BLaER1 treated with 17β-estradiol and CSF1 and Interleukin-3, amounts not matched to agents 10 nM and 100 nM (cell line): ENCODE measurements at regions not wholly inside any gene's neighbourhood (a gene's known extent, or its start where the extent isn't known, plus 50 kb on each side); places are given as distances from the start of the nearest gene placed in this dataset.

ENCODE experiments used
- H3K27ac ChIP-seq, 11 experiments: shearing (Covaris generic); formaldehyde crosslinking; 2 replicates each; pipeline ENCODE4 v1.8.1; 2022
- H3K27me3 ChIP-seq, 11 experiments: shearing (Covaris generic); formaldehyde crosslinking; 2 replicates each; pipeline ENCODE4 v1.8.1; 2022
- H3K36me3 ChIP-seq, 11 experiments: shearing (Covaris generic); formaldehyde crosslinking; 2 replicates each; pipeline ENCODE4 v1.8.1; 2022
- H3K4me1 ChIP-seq, 10 experiments: shearing (Covaris generic); formaldehyde crosslinking; 2 replicates each; pipeline ENCODE4 v1.8.1; 2022
- H3K4me2 ChIP-seq, 11 experiments: shearing (Covaris generic); formaldehyde crosslinking; 2 replicates each; pipeline ENCODE4 v1.8.1; 2022
- H3K4me3 ChIP-seq, 10 experiments: shearing (Covaris generic); formaldehyde crosslinking; 2 replicates each; pipeline ENCODE4 v1.8.1; 2022
- H3K9ac ChIP-seq, 11 experiments: shearing (Covaris generic); formaldehyde crosslinking; 2 replicates each; pipeline ENCODE4 v1.8.1; 2022
- H3K9me3 ChIP-seq, 11 experiments: shearing (Covaris generic); formaldehyde crosslinking; replicated peaks in 1 of 11; 2 replicates each; pipeline ENCODE4 v1.8.1; 2022
- H4K20me1 ChIP-seq, 11 experiments: shearing (Covaris generic); formaldehyde crosslinking; 2 replicates each; pipeline ENCODE4 v1.8.1; 2022
- Cebpa-rat ChIP-seq, 11 experiments: shearing (Covaris generic); IDR thresholded peaks; 2 replicates each; pipeline ENCODE4 v1.8.1; 2022

- Histone ChIP-seq H3K4me2 (no peak overlapping the region), H3K4me1 (no peaks in the 10 kb centered on the region), H3K27ac (no peak overlapping the region), H3K36me3 (no peaks in the 10 kb centered on the region), H3K9me3 (no peaks in the 10 kb centered on the region), H3K4me3 (no peak overlapping the region), H3K9ac (no peak overlapping the region), H3K27me3 (no peaks in the 10 kb centered on the region), H4K20me1 (no peaks in the 10 kb centered on the region)
- TF ChIP-seq Cebpa-rat (IDR thresholded peaks at IDR 0.05) = no peak
These were observed 375.9 kb downstream of the NXPH1 start for GRCh38 chr7:8809320-8809719.

GRCh38 chr7:8817448-8818036, 384.1 kb downstream of the NXPH1 start:
- no peaks in the 10 kb centered on the region for H3K9me3 ChIP-seq
- no peaks in the 10 kb centered on the region for H3K4me1 ChIP-seq
- TF ChIP-seq Cebpa-rat (IDR thresholded peaks at IDR 0.05) = no peak
- no peak overlapping the region for H3K4me2 ChIP-seq
- no peak overlapping the region for H3K4me3 ChIP-seq
- H4K20me1 ChIP-seq = no peaks in the 10 kb centered on the region
- H3K9ac ChIP-seq = no peak overlapping the region
- H3K27ac ChIP-seq = no peak overlapping the region
- no peaks in the 10 kb centered on the region for H3K27me3 ChIP-seq
- H3K36me3 ChIP-seq = no peaks in the 10 kb centered on the region

DNA sequence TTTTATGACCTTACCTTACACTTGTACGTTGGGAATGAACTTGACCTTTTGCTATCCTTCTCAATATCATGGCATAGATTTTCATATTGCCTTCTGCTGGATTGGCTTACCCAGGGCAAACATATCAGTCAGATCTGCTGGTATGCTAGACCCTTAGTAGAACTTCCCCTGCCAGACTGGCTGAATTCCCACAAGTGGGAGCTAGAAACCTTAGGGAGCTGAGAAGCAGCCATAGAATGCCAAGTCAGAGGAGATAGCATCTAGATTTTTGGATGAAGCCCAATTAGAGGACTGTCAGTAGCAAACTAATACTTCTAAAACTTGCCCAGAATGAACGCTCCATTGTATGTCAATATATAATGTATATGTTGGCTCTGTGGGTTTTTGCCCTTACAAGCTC, 385.0 kb downstream of the NXPH1 start:
- no peak for TF ChIP-seq Cebpa-rat (IDR thresholded peaks at IDR 0.05)
- Histone ChIP-seq H3K4me2 (no peak overlapping the region), H3K4me3 (no peak overlapping the region), H3K9me3 (no peaks in the 10 kb centered on the region), H3K36me3 (no peaks in the 10 kb centered on the region), H3K4me1 (no peaks in the 10 kb centered on the region), H3K27ac (no peak overlapping the region), H4K20me1 (no peaks in the 10 kb centered on the region), H3K9ac (no peak overlapping the region), H3K27me3 (no peaks in the 10 kb centered on the region)

- H3K4me3 ChIP-seq = no peak overlapping the region
- H3K27ac ChIP-seq = no peak overlapping the region
- H3K27me3 ChIP-seq = no peaks in the 10 kb centered on the region
- no peaks in the 10 kb centered on the region for H3K9me3 ChIP-seq
- H3K4me1 ChIP-seq = no peaks in the 10 kb centered on the region
- H3K36me3 ChIP-seq = no peaks in the 10 kb centered on the region
- no peaks in the 10 kb centered on the region for H4K20me1 ChIP-seq
- no peak overlapping the region for H3K4me2 ChIP-seq
- H3K9ac ChIP-seq = no peak overlapping the region
- TF ChIP-seq Cebpa-rat (IDR thresholded peaks at IDR 0.05) = no peak
These were observed 389.2 kb downstream of the NXPH1 start for GRCh38 chr7:8822595-8822994.

DNA sequence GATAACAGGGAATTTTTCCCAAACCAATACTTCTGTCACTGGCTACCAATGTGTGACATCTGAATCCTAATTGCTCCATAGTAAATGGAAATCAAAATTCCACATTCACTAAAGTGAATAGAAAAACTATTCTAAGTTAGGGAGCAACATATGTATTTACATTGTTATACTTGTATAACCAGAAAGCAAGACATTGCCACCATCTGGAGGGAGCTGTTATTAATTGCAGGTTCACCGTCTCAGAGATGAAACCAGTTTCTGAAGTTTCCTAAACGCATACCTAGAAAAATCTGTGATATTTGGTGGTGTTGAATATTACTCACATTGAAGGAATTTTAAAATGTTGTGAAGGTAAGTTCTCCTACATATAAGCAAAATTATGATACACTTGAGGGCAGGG, 390.1 kb downstream of the NXPH1 start:
- Histone ChIP-seq H3K4me3 (no peak overlapping the region), H3K4me2 (no peak overlapping the region), H3K9ac (no peak overlapping the region), H4K20me1 (no peaks in the 10 kb centered on the region), H3K4me1 (no peaks in the 10 kb centered on the region), H3K27me3 (no peaks in the 10 kb centered on the region), H3K9me3 (no peaks in the 10 kb centered on the region), H3K36me3 (no peaks in the 10 kb centered on the region), H3K27ac (no peak overlapping the region)
- no peak for TF ChIP-seq Cebpa-rat (IDR thresholded peaks at IDR 0.05)

DNA sequence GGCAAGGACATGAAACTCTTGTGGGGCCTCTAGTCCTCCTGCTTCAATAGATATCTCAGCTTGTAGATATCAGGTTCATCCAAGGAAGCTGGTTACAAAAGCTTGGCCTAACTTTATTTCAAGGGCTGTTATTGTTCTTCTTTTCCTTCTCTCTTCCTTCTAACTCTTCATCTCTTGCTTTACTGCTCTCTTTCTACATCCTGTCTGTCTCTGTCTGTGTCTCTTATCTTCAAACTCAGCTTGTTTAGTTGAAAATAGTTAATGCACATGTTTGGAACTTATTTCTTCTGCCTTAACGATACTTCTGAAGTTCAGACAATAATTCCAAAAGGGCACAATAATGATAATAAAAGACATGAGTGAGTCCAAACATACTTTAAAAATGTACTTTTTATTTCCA, 393.9 kb downstream of the NXPH1 start:
- Histone ChIP-seq H3K9ac (no peak overlapping the region), H3K36me3 (no peaks in the 10 kb centered on the region), H3K27ac (no peak overlapping the region), H4K20me1 (no peaks in the 10 kb centered on the region), H3K4me2 (no peak overlapping the region), H3K4me3 (no peak overlapping the region), H3K4me1 (no peaks in the 10 kb centered on the region), H3K27me3 (no peaks in the 10 kb centered on the region), H3K9me3 (no peaks in the 10 kb centered on the region)
- no peak for TF ChIP-seq Cebpa-rat (IDR thresholded peaks at IDR 0.05)

GRCh38 chr7:8829100-8829499, 395.7 kb downstream of the NXPH1 start:
- H3K36me3 ChIP-seq = no peaks in the 10 kb centered on the region
- H3K4me2 ChIP-seq = no peak overlapping the region
- H3K4me1 ChIP-seq = no peaks in the 10 kb centered on the region
- H3K9ac ChIP-seq = no peak overlapping the region
- no peaks in the 10 kb centered on the region for H4K20me1 ChIP-seq
- H3K27ac ChIP-seq = no peak overlapping the region
- H3K9me3 ChIP-seq = no peaks in the 10 kb centered on the region
- H3K4me3 ChIP-seq = no peak overlapping the region
- H3K27me3 ChIP-seq = no peaks in the 10 kb centered on the region
- no peak for TF ChIP-seq Cebpa-rat (IDR thresholded peaks at IDR 0.05)

DNA sequence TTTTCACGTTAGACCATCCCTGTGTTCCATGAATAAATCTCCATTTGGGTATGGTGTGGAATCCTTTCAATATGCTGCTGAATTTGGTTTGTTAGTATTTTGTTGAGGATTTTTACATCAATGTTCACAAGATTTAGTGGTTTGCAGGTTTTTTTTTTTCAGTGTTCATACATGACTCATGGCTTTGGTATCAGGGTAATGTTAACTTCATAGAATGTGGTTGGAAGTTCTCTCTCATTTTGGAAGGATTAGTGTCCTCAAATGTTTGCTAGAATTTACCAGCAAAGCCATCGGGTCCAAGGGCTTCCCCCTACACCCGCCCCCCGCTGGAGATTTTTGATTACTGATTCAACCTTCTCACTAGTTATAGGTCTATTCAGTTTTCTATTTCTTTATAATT, 398.0 kb downstream of the NXPH1 start:
- Histone ChIP-seq H3K4me1 (no peaks in the 10 kb centered on the region), H3K9me3 (no peaks in the 10 kb centered on the region), H3K4me3 (no peak overlapping the region), H3K9ac (no peak overlapping the region), H4K20me1 (no peaks in the 10 kb centered on the region), H3K27me3 (no peaks in the 10 kb centered on the region), H3K36me3 (no peaks in the 10 kb centered on the region), H3K27ac (no peak overlapping the region), H3K4me2 (no peak overlapping the region)
- TF ChIP-seq Cebpa-rat (IDR thresholded peaks at IDR 0.05) = no peak

DNA sequence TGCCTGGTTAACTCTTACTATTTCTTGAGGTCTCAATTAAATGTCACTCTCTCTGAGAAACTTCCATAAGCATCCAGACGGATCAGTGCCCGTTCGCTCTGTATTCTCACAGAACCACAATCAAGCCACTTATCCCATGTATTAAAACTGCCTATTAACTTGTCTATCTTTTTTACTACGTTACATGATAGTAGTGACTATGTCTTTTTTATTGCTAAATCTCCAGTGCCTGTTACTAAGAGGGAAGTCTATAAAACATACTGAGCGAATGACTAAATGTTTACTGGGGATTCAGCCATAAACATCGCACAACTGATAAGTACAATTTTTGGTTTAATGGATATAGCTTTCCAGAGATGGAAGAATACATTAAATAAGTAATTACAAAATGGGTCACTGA, 399.9 kb downstream of the NXPH1 start:
- no peak overlapping the region for H3K27ac ChIP-seq
- no peaks in the 10 kb centered on the region for H4K20me1 ChIP-seq
- H3K4me2 ChIP-seq = no peak overlapping the region
- no peaks in the 10 kb centered on the region for H3K36me3 ChIP-seq
- H3K9me3 ChIP-seq = no peaks in the 10 kb centered on the region
- TF ChIP-seq Cebpa-rat (IDR thresholded peaks at IDR 0.05) = no peak
- H3K9ac ChIP-seq = no peak overlapping the region
- H3K27me3 ChIP-seq = no peaks in the 10 kb centered on the region
- no peaks in the 10 kb centered on the region for H3K4me1 ChIP-seq
- H3K4me3 ChIP-seq = no peak overlapping the region

DNA sequence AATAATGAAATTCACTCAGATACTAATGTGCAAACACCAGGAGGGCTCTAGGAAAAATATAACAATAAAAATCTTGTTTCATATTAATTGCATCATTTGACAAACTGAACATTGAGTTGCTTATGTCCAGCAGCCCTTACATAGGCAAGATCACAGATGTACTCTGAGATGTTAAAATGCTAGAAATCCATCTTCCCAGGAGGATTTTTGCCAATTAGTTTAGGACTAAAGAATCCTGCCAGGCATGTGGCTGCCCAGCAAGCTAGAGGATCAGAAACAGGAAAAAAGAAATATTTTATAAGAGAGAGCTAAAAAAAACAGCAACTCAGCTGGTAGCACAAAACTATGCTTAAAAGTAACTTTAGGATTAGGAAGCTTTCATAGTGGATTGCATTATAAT, 407.8 kb downstream of the NXPH1 start:
- Histone ChIP-seq H3K36me3 (no peaks in the 10 kb centered on the region), H3K9me3 (no peaks in the 10 kb centered on the region), H3K4me1 (no peaks in the 10 kb centered on the region), H3K4me2 (no peak overlapping the region), H3K27me3 (no peaks in the 10 kb centered on the region), H4K20me1 (no peaks in the 10 kb centered on the region), H3K4me3 (no peak overlapping the region), H3K9ac (no peak overlapping the region), H3K27ac (no peak overlapping the region)
- no peak for TF ChIP-seq Cebpa-rat (IDR thresholded peaks at IDR 0.05)
